ENCODE measurements at regions not wholly inside any gene's neighbourhood (a gene's known extent, or its start where the extent isn't known, plus 50 kb on each side); places are given as distances from the start of the nearest gene placed in this dataset.
"Not testable (repeated sequence)": the region's sequence is repeated elsewhere in the genome, so short reads cannot be mapped to it uniquely, and the experiment has no call there.

DNA sequence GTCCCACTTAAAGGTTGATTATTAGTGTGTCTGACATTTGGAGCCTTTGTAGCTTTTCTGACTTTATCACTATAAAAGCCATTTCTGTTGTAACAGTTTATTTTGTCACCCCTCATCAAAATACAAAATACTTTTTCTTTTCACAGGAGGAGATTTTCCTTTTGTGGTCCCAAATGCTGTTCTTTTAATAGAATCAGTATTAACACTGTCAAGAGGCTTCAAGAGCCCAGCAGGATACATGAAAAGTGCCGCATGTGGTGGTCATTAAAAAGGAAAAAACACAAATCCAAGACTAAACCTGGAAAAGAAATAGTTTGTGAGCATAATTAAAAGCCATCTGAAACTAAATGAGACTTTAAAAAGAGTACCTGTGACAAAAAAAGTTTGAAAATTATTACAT is 515.7 kb downstream of the DCDC2C start:
- H3K4me2 ChIP-seq (ENCODE audit: insufficient read depth, low read length): no peak overlapping the region
- H3K4me1 ChIP-seq (ENCODE audit: insufficient read depth, low read length): no peaks in the 10 kb centered on the region
- no peaks in the 10 kb centered on the region for H4K20me1 ChIP-seq (ENCODE audit: insufficient read depth, low read length)
- H3K9me3 ChIP-seq (ENCODE audit: low read depth, low read length): peaks cover 4% of the 10 kb centered on the region
- DNase-seq (ENCODE audit: insufficient read length, low spot score, missing footprints): no peak
- H3K36me3 ChIP-seq (ENCODE audit: insufficient read depth, low read length): no peaks in the 10 kb centered on the region
- no peak overlapping the region for H2AFZ ChIP-seq (ENCODE audit: low read length)
- no peak overlapping the region for H3K27ac ChIP-seq (ENCODE audit: low read depth, low read length)
- H3K27me3 ChIP-seq (ENCODE audit: insufficient read depth, low read length): no peaks in the 10 kb centered on the region
- TF ChIP-seq, protein P1, sequence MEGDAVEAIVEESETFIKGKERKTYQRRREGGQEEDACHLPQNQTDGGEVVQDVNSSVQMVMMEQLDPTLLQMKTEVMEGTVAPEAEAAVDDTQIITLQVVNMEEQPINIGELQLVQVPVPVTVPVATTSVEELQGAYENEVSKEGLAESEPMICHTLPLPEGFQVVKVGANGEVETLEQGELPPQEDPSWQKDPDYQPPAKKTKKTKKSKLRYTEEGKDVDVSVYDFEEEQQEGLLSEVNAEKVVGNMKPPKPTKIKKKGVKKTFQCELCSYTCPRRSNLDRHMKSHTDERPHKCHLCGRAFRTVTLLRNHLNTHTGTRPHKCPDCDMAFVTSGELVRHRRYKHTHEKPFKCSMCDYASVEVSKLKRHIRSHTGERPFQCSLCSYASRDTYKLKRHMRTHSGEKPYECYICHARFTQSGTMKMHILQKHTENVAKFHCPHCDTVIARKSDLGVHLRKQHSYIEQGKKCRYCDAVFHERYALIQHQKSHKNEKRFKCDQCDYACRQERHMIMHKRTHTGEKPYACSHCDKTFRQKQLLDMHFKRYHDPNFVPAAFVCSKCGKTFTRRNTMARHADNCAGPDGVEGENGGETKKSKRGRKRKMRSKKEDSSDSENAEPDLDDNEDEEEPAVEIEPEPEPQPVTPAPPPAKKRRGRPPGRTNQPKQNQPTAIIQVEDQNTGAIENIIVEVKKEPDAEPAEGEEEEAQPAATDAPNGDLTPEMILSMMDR (IDR thresholded peaks at IDR 0.05; ENCODE audit: extremely low read depth, low read depth, low read length): no peak
- H3K79me2 ChIP-seq (ENCODE audit: insufficient read depth, low read length): no peaks in the 10 kb centered on the region
- no peak overlapping the region for H3K4me3 ChIP-seq (ENCODE audit: insufficient read depth, low read length)

DNA sequence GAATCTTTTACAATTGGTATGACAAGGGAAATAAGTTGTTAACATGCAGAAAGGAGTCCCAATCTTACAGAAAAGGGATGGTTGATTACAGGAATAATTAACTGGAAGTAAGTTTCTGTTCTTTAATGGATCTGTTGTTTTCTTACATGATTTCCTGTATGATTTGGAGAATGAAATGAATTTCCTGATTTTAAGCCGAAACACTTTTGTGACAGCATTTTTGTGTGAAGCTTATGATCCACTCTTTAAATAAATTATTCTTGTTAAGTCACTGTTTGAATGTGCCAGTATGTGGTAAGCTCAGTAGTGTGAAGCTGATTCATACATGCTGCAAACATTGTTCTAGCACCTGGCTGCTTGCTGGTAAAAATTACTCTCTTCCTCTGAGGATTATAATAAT is 516.2 kb downstream of the DCDC2C start:
- Histone ChIP-seq H3K4me2 (ENCODE audit: insufficient read depth, low read length) (no peak overlapping the region), H3K27me3 (ENCODE audit: insufficient read depth, low read length) (no peaks in the 10 kb centered on the region), H3K4me3 (ENCODE audit: insufficient read depth, low read length) (no peak overlapping the region), H3K27ac (ENCODE audit: low read depth, low read length) (no peak overlapping the region), H3K9me3 (ENCODE audit: low read depth, low read length) (peaks cover 4% of the 10 kb centered on the region), H3K79me2 (ENCODE audit: insufficient read depth, low read length) (no peaks in the 10 kb centered on the region), H2AFZ (ENCODE audit: low read length) (no peak overlapping the region), H4K20me1 (ENCODE audit: insufficient read depth, low read length) (no peaks in the 10 kb centered on the region), H3K4me1 (ENCODE audit: insufficient read depth, low read length) (no peaks in the 10 kb centered on the region), H3K36me3 (ENCODE audit: insufficient read depth, low read length) (no peaks in the 10 kb centered on the region)
- TF ChIP-seq, protein P1 (IDR thresholded peaks at IDR 0.05; ENCODE audit: extremely low read depth, low read depth, low read length): no peak
- no peak for DNase-seq (ENCODE audit: insufficient read length, low spot score, missing footprints)

DNA sequence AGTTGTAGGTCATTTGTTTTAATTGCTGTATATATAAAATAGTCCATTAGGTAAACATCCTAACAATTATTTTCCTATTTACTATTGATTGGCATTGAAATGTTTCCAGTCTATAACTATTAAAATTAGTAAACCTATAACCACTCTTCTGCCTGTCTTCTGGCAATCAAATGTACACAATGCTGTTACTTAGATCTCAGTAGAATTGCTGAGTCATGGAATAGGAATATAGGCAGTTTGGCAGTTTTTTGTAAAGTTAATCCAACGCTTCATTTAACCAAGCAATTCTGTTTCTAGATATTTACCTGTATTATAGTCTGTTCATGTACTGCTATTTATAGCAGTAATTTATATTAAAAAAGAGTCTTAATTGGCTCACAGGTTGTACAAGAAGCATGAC is 518.1 kb downstream of the DCDC2C start:
- Histone ChIP-seq H3K4me2 (ENCODE audit: insufficient read depth, low read length) (no peak overlapping the region), H4K20me1 (ENCODE audit: insufficient read depth, low read length) (no peaks in the 10 kb centered on the region), H3K4me3 (ENCODE audit: insufficient read depth, low read length) (no peak overlapping the region), H3K36me3 (ENCODE audit: insufficient read depth, low read length) (no peaks in the 10 kb centered on the region), H3K27me3 (ENCODE audit: insufficient read depth, low read length) (no peaks in the 10 kb centered on the region), H3K27ac (ENCODE audit: low read depth, low read length) (no peak overlapping the region), H3K9me3 (ENCODE audit: low read depth, low read length) (no peaks in the 10 kb centered on the region), H3K4me1 (ENCODE audit: insufficient read depth, low read length) (no peaks in the 10 kb centered on the region), H2AFZ (ENCODE audit: low read length) (no peak overlapping the region), H3K79me2 (ENCODE audit: insufficient read depth, low read length) (no peaks in the 10 kb centered on the region)
- TF ChIP-seq, protein P1 (IDR thresholded peaks at IDR 0.05; ENCODE audit: extremely low read depth, low read depth, low read length): no peak
- no peak for DNase-seq (ENCODE audit: insufficient read length, low spot score, missing footprints)

DNA sequence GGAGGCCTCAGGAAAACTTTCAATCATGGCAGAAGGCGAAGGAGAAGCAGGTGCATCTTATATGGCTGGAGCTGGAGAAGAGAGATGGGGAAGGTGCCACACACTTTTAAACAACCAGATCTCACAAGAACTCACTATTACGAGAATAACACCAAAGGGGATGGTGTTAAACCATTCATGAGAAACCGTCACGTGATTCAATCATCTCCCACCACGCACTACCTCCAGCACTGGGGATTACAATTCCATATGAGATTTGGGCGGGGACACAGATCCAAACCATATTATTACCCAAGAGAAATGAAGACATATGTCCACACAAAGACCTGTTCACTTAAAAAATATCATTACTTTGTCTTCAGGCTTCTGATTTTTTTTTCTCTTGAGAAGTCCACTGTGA is 518.5 kb downstream of the DCDC2C start:
- Histone ChIP-seq H3K27ac (ENCODE audit: low read depth, low read length) (no peak overlapping the region), H3K36me3 (ENCODE audit: insufficient read depth, low read length) (no peaks in the 10 kb centered on the region), H2AFZ (ENCODE audit: low read length) (no peak overlapping the region), H3K27me3 (ENCODE audit: insufficient read depth, low read length) (no peaks in the 10 kb centered on the region), H3K4me2 (ENCODE audit: insufficient read depth, low read length) (no peak overlapping the region), H3K79me2 (ENCODE audit: insufficient read depth, low read length) (no peaks in the 10 kb centered on the region), H3K4me3 (ENCODE audit: insufficient read depth, low read length) (no peak overlapping the region), H3K9me3 (ENCODE audit: low read depth, low read length) (no peaks in the 10 kb centered on the region), H4K20me1 (ENCODE audit: insufficient read depth, low read length) (no peaks in the 10 kb centered on the region), H3K4me1 (ENCODE audit: insufficient read depth, low read length) (no peaks in the 10 kb centered on the region)
- TF ChIP-seq, protein P1 (IDR thresholded peaks at IDR 0.05; ENCODE audit: extremely low read depth, low read depth, low read length): no peak
- no peak for DNase-seq (ENCODE audit: insufficient read length, low spot score, missing footprints)

DNA sequence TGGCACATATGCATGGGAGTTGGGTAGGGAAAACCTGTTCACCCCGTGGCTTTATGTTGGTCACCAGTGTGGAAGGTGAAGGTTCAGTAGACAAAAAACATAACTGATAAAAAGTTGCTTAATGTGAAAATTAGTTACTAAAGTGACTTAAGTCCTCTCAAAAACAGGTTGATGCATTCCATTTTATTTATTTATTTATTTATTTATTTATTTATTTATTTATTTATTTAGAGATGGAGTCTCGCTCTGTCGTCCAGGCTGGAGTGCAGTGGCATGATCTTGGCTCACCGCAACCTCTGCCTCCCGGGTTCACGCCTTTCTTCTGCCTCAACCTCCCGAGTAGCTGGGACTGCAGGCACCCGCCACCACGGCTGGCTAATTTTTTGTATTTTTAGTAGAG is 541.0 kb downstream of the DCDC2C start:
- not testable (repeated sequence) for H3K4me3 ChIP-seq (ENCODE audit: insufficient read depth, low read length)

More for the DNA sequence above, 541.0 kb downstream of the DCDC2C start:
- H3K4me1 ChIP-seq (ENCODE audit: insufficient read depth, low read length); H4K20me1 ChIP-seq (ENCODE audit: insufficient read depth, low read length); H2AFZ ChIP-seq (ENCODE audit: low read length); DNase-seq (ENCODE audit: insufficient read length, low spot score, missing footprints); H3K27ac ChIP-seq (ENCODE audit: low read depth, low read length); H3K79me2 ChIP-seq (ENCODE audit: insufficient read depth, low read length); H3K4me2 ChIP-seq (ENCODE audit: insufficient read depth, low read length); H3K27me3 ChIP-seq (ENCODE audit: insufficient read depth, low read length); H3K36me3 ChIP-seq (ENCODE audit: insufficient read depth, low read length): not testable (repeated sequence)
- peaks cover 11% of the 10 kb centered on the region for H3K9me3 ChIP-seq (ENCODE audit: low read depth, low read length)
